GM06990 (cell line): ENCODE measurements at regions not wholly inside any gene's neighbourhood (a gene's known extent, or its start where the extent isn't known, plus 50 kb on each side); places are given as distances from the start of the nearest gene placed in this dataset.
"Not testable (repeated sequence)": the region's sequence is repeated elsewhere in the genome, so short reads cannot be mapped to it uniquely, and the experiment has no call there.

ENCODE experiments used
- DNase-seq: peaks from one replicate; pipeline ENCODE4 v3.0.0-alpha.2; 2011; ENCODE audit not compliant: insufficient read length; ENCODE audit errors: extremely low read depth
- H3K27me3 ChIP-seq: replicated peaks from 2 replicates; pipeline ENCODE4 v1.6.0; 2011; ENCODE audit warnings: low read length; ENCODE audit not compliant: control insufficient read depth, insufficient read depth
- H3K36me3 ChIP-seq: 2 replicates; pipeline ENCODE4 v1.5.1; 2011; ENCODE audit warnings: low read length; ENCODE audit not compliant: control insufficient read depth, insufficient read depth
- H3K4me3 ChIP-seq: replicated peaks from 2 replicates; pipeline ENCODE4 v1.5.1; 2011; ENCODE audit warnings: low read depth, mild to moderate bottlenecking, control low read depth, low read length
- CTCF ChIP-seq: IDR thresholded peaks from 2 replicates; pipeline ENCODE4 v1.5.1; 2011; ENCODE audit warnings: low read length, control low read depth, mild to moderate bottlenecking, inconsistent platforms; ENCODE audit not compliant: insufficient read depth, poor library complexity, severe bottlenecking

DNA sequence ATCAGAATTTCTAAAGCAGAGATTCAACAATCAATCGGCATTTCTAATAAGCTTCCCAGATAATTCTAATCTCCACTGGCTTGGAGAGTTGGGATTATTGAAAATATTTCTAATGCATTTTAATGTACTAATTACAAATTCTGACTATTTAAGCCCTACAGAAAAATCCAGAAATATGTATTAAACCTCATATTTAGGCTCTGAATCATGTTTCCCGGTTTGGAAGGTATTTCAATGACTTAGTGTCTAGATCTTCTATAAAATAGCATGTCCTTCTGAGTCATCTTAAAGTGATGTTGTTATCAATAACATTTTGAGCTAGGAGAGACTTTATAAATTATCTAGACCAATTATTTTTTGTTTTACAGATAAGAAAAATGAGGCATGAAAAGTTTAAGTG lies 258.8 kb upstream of the NRXN1 start:
- Histone ChIP-seq H3K27me3 (no peaks in the 10 kb centered on the region), H3K4me3 (no peak overlapping the region), H3K36me3 (no peaks in the 10 kb centered on the region)
- no peak for DNase-seq
- no peak for TF ChIP-seq CTCF

GRCh38 chr2:51289045-51289444 lies 257.1 kb upstream of the NRXN1 start:
- no peak for TF ChIP-seq CTCF
- H3K27me3 ChIP-seq: no peaks in the 10 kb centered on the region

DNA sequence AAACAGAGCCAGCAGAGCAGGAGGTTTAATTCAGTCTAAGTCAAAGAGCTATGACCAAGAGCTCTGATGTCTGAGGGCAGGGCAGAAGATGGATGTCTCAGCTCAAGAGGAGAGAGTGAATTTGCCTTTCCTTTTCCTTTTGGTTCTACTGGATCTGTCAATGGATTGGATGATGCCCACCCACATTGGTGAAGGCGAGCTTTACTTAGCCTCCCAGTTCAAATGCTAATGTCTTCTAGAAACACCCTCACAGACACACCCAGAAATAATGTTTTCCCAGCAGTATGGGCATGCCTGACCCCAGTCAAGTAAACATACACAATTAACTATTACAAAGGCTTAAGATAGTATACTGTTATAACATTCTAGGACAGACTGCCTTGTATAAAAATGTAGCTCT lies 236.3 kb upstream of the NRXN1 start:
- no peaks in the 10 kb centered on the region for H3K27me3 ChIP-seq
- H3K4me3 ChIP-seq: no peak overlapping the region
- DNase-seq: no peak
- H3K36me3 ChIP-seq: no peaks in the 10 kb centered on the region
- TF ChIP-seq CTCF: no peak

More at GRCh38 chr2:51289045-51289444, 257.1 kb upstream of the NRXN1 start:
- Histone ChIP-seq H3K36me3 (no peaks in the 10 kb centered on the region), H3K4me3 (no peak overlapping the region)
- no peak for DNase-seq

GRCh38 chr2:51265539-51265938 lies 233.6 kb upstream of the NRXN1 start:
- Histone ChIP-seq H3K36me3 (no peaks in the 10 kb centered on the region), H3K27me3 (no peaks in the 10 kb centered on the region), H3K4me3 (no peak overlapping the region)
- TF ChIP-seq CTCF: no peak
- no peak for DNase-seq

DNA sequence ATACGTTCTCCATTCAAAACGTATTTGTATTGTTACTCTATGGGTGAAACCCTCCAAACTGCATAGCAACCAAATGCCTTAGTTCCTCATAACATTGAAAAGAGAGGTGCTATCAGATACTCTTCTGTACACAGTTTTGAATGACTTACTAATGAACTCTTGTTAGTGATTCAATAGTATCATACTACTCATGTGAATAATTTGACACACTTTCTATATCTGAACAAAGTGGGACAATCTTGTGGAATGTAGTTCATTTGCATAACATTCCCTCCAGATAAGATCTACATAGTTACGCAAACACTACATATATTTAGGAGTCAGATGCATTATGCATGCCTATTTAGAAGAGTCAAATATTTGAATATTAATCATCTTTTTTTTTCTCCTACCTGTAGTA lies 232.0 kb upstream of the NRXN1 start:
- Histone ChIP-seq H3K4me3 (no peak overlapping the region), H3K27me3 (no peaks in the 10 kb centered on the region), H3K36me3 (no peaks in the 10 kb centered on the region)
- DNase-seq: no peak
- TF ChIP-seq CTCF: no peak

GRCh38 chr2:51263101-51263500 lies 231.2 kb upstream of the NRXN1 start:
- not testable (repeated sequence) for H3K4me3 ChIP-seq, H3K36me3 ChIP-seq, DNase-seq, H3K27me3 ChIP-seq

DNA sequence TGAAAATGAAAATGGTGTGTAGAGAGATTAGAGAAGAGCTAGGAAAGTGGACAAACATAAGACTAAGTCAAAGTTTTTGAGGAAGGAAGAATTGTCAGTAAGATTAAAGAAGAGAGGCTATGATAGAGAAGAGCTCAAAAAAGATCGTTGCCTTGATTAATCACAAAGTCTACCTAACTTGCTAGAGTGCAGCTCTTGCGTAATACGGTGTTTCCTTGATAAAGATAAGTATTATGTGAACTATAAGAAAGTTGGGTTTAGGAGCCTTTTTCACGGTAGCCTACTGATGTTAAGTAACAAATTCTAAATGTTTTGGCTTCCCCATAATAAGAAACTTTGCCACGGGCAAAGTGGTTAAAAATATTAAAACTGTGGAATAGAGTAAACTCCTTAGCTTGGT lies 226.4 kb upstream of the NRXN1 start:
- H3K36me3 ChIP-seq: no peaks in the 10 kb centered on the region
- DNase-seq: no peak
- no peak for TF ChIP-seq CTCF
- H3K4me3 ChIP-seq: no peak overlapping the region
- no peaks in the 10 kb centered on the region for H3K27me3 ChIP-seq
